ENCODE measurements at regions not wholly inside any gene's neighbourhood (a gene's known extent, or its start where the extent isn't known, plus 50 kb on each side); places are given as distances from the start of the nearest gene placed in this dataset.
A peak's percentile ranks its signal among the peaks of the same experiment; 100 is the strongest.

DNA sequence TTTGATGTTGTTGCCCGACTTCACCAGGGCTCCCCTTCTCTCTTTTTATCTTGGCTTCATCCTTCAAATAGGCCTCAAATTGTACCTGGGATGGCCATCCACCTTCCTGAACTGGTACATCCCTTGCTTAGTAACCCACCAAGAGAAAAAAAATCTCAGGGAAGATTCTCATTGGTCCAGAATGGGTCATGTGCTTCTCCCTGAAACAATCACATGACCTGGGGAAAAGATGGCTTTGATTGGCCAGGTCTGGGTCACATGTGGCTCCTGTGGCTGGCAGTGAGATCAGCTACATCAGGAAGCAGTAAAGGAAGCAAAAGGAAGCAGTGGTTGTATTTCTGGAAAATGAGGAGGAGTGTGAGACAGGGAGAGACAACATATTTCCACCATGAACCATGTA lies 540.2 kb downstream of the MIAT start:
- no peak for DNase-seq (ENCODE audit: low read depth)

DNA sequence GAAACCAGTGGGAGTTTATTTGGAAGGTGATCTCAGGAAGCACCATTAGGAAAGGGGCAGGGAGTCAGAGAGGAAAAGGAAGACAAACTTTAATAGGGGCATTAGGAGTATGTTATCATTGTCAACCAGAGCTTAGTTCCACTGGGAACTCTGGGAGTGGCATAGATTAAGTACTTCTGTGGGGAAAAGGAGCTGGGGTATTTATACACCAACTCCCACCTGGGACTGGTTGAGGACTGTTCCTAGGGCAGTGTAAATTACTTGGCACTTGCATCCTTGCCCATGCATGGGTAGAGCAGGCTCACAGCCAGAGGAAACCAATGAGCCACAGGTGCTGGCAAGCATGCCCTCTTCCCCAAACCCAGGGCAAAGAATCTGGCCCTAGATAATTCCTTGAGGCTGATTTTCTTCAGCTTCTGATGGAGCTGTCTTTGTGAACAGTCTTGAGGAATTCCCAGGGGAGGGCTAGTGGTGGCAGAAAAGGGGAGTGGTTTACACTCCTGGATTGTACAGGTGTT lies 541.2 kb downstream of the MIAT start:
- DNase-seq (ENCODE audit: low read depth) = no peak

DNA sequence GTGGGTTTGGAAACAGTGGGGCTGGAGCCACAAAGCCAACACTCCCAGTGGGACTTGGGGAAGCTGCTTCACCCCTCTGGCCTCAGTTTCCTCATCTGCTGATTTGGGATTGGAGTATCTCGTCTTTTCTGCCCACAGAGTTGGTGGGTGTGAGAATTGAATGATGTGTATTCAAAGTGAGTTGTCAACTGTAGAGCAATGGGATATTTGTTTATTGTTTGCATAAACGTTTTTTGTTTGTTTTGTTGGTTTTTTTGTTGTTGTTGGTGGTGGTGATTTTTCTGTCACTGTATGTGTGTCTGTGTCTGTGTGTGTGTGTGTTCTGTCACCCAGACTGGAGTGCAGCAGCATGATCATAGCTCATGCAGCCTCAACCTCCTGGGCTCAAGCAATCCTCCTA lies 542.0 kb downstream of the MIAT start:
- no peak for DNase-seq (ENCODE audit: low read depth)

DNA sequence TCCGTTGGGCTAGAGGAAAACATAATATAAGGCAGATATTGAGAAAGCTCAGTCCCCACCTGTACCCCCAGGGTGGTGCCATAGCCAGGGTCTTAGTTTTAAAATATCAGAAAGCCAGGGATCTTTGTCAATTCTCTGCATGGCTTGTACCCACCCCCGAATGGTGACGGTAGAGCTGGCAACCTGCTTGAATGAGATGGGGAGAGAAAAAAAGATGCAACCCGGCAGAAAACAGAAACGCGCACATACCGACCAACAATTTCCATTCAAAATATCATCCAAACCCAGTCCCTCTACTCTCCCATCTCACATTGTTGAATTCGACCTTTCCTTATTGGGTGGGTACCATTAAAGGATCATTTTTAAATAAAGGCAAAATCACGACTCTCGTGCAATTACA lies 543.9 kb downstream of the MIAT start:
- no peak for DNase-seq (ENCODE audit: low read depth)

DNA sequence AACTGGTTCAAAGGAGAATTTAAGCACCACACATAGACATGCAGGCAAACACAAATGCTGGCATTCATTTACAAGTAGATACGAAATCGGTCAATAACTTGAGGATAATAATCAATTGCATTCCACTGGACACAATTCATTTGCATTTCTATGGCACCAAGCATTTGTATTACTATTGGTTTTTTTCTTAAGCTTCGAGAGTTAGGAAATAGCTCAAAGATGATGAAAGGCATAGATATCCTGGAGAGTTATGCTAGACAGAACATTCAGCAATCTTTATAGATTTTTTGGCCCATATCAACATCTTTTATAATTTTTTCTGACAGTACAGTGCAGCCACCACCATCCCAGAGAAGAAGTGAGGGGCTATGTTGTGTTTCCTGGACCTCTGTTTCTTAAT lies 544.4 kb downstream of the MIAT start:
- DNase-seq (ENCODE audit: low read depth) = no peak

DNA sequence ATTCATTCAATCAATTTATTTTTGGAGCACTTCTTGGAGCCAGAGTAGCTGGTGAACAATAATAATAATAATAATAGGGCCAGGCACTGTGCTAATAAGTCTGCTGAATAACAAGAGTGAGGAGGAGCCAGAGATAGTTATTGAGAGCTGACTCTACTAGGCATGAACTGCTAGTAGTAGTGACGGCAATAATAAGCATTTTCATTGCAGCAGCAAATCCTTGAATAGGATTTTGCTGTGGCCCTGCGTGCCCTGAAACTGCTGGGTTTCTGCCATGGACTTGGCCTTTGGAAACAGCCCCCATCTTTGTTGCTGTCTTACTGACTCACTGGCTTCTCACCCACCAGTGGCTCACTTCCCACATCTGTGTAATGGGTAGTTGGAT lies 545.9 kb downstream of the MIAT start:
- DNase-seq (ENCODE audit: low read depth) = no peak

DNA sequence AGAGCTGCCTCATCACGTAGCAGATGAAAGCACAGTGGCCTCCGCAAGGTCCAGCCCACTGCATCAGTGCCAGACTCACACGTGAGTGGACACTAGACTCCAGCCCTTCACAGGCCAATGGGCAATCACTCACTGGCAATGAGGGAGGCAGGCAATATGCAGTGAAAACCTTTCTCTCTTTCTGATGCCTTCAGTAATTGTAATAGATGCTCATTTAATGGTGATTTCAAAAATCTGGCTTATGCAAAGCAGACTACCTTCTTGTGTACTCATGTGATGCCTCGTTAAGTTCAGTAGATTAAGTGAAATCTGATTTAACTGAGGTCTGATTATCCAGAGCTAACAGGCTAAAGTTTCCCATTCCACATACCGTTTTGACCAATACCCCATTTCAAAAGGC lies 546.9 kb downstream of the MIAT start:
- no peak for DNase-seq (ENCODE audit: low read depth)

DNA sequence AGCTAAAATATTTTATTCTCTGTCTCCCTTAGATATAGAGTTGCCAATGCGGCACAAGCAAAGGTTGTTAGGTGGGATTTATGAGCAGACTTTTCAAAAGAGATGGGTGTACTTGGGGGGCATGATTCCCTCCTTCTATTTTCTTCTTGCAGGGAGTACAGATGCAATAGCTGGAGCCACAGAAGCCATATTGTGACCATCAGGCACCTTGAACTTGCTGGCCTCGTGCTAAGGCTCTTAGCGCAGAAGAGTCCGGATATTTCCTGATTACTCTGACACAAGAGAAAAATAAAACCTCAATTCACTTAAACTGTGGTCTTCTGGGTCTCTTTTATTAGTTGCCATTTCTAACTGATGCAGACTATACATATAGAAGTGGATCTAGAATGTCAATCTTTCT lies 547.4 kb downstream of the MIAT start:
- no peak for DNase-seq (ENCODE audit: low read depth)

DNA sequence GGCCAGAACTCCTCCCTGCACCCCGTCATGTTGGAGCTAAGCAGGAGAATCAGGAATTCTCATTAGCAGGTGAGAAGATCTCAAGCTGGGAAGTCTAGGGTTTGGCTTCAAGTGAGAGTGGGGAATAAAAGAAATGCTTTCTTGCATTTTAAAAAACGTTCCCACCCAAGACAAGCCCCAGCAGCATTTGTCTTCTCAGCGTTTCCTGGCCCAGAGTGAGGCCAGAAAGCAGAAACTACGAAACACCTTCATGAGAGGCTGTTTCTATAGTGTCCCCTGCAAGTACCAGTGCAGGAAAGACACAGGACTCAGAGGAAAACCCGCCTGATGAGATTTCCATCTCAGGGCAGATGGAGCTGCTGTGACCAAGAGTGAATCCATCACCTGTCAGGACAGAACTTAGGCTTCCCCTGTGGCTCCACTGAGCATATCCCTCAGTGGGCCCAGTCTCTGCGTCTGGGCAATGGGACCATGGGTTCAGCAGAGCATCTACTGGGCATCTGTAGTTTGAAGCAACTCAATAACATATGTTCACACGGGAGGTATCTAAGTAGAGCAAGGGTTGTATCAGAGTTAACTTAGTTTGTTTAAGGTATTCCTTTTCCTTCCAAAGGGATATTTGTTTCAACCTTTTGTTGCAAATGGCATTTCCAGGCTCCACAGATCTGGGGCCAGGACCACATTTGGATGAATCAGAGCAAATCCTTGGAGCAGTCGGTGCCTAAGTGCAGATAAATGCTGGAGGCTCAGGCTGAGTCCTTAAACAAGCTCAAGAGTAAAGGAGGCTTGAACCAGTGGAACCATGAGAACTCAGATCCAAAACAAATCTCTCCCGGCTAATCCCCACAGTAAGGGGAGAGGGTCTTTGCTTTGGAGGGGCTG lies 548.3 kb downstream of the MIAT start:
- DNase-seq (ENCODE audit: low read depth) = no peak

DNA sequence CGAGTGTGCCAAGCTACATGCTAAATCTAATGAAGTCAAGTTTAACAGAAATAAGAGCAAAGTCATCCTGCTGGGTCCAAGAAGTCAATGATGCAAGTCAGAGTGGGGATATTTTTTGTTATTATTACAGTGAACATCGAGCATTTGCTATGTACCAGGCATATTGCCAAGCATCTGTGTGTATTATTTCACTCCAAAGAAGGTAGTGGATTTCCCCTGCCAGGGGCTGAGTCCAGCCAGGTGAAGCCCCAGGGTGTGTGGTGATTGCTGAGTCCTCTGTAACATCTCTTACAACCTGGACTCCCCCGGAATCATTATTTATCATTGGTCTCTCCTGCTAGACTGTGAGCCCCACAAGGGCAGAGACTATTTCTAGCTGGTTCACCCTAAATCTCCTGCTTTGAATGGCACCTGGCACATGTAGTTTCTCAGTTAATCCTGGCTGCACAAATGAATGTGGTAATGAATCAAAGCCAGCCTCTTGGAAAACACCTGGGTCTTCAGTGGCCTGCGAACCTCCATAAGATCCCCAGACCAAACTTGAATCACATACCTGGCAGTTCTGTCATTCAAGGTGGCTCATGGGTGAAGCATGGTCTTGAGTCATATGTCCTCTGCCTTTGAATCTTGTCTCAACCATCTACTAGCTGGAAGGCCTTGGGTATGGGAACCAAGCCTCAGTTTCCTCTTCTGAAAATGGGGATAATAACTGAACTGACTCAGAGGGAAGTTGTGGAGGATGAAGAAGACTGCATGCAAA lies 549.2 kb downstream of the MIAT start:
- peak; percentile 20 for DNase-seq (ENCODE audit: low read depth)

DNA sequence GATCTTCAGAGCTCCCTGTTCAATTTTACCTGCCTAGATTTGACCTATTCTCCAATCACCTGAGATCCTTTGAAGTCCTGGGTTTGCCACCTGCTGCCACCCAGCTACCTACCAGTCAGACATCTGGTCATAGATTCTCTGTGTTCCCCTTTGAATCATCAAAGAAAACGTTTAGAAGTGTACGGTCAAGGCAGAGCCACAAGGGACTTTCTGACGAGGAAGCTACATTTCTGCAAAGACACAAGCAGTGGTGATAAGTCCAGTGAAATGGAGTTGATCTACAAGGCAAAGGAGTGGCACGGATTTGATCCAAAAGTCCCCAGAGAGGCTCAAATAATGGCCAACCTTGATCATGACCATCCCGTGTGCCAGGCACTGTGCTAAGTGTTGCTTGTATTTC lies 549.9 kb downstream of the MIAT start:
- no peak for DNase-seq (ENCODE audit: low read depth)

DNA sequence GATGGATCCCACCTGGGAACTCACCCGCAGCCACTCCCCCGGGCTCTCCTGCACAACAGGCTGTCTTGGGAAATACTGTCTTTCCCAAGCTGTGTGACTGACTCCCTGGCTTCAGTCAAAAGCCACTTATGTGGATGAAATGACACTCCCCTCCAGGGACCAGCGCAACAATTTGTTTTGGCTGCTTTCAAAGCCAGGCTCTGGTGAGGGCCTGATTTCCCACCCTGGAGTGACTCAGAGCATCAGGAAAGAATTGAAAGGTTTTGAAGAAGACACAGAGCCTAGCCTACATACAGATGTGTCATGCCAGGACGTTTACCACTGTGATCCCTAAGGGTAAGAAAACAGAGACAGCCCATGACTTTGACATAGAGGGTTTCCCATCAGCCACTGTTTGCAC lies 550.5 kb downstream of the MIAT start:
- DNase-seq (ENCODE audit: low read depth) = peak; percentile 69

DNA sequence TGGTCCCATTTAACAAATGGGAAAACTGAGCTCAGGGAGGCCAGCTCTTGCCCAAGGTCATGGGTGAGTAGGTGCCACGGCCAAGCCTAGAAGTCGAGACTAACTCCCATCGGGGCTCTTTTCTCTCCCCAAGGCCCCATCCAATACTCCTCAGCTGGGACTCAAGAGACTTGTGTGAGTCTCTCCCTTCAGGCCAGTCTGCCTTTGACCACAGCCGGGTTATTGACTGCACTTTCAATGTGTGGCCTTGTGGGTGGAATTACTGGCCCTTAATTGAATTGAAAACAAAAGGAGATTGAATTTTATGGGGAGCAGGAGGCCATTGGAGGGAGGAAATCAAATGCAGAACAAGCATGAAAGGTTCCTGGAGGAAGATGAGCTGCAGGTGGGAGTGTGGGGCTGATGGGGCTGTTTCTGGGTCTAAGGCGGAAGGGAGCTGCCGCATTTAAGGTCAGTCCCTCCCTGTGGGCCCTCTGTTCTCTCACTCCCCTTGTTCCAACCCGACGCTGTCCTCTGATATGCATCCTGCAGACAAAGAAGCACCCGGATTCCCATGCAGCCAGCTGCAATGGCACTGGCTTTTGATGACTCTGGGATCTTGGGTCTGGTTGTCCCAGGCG lies 552.8 kb downstream of the MIAT start:
- no peak for DNase-seq (ENCODE audit: low read depth)

DNA sequence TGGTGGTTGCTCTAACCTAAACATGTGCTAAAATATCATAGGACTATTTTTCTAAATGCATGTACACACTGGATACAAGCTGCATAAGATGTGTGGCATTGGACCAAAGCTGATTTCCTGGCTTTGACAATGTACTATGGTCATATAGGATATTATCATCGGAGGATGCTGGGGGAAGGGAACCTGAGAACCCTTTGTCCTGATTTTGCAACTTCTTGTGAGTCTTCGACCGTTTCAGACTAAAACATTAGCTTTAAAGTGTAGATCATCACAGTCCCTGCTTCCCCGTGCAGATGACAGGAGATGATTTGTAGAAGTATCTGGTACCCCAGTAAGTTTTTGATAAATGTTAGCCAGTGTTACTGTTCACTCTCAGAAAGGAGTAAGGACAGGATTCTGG lies 554.7 kb downstream of the MIAT start:
- DNase-seq (ENCODE audit: low read depth) = no peak

DNA sequence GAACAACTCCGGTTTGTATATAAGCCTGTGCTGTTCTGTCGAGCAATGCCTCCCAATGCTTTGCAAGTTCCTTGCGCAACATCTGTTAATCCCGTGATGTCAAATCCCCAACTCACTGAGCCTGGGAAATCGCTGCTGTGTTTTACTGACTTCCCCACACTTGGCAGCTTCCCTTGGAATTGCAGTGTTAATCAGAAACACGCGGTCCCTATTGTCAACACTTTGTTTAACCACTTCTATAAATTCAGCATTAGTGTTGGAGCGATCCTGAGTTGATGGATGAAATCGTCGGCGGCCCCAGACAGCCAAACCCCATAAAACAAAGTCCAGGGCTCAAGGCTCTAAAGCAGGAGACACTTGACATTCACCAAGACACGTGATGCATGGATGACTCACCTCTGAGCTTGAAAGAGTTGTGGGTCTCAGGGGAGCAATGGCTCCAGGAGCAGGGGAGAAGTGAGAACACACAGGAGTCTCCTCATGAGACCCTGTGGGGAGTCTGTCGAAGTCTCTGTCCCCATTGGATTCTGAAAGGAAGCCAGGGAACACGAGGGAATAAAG lies 555.3 kb downstream of the MIAT start:
- DNase-seq (ENCODE audit: low read depth) = peak; percentile 94

DNA sequence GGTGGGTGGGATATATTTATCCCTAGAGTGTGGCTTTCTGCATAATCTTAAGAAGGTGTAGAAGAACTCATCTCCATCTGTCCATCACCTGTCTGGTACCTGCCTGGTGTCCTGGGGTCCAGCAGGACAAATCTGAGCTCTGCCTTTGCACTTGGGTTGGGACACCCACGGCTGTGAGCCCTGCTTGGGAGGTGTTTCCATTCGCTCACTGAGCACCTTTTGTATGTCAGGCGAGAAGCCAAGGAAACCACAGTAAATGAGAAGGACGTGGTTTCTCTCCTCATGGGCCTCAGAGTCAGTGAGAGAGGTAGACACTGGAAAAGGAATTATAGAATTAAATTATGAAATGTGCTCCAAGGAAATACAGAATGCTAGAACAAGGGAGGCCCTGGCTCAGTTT lies 555.9 kb downstream of the MIAT start:
- no peak for DNase-seq (ENCODE audit: low read depth)

DNA sequence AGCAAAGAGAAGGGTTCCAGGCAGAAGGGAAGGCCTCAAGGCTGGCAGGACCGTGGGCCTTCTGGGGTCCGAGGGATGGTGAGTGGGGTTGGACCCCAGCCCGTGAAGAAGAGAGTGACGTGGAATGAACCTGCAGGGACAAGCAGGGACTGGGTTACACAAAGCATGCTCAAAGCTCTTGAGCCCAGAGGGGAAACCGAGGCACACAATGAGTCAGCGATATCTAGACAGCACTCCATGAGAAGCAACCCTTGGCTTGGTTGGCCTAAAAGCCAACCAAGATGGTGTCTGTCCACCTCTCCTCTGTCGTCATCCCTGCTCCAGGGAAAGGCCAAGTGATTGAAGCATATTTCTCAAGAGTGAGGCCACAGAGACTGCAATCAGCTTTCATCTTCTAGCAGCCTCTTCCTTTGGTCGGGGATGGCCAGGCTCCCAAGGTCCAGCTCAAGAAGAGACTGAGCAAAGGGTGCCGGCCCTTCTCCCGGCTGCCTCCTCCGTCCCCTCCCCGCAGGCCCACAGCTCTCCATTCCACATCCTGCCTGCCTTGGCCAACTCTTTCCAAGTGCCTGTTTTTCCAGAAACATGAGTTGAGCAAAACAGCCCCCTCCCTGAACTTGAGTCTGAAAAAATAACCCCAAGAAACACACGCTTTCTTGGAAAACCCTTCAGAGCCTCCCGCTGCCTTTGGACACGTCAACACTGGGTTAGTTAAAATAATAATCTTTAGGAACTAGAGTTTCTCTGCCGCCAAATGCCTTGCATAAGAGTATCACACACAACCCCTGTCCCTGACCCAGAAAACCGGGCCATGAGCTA lies 556.6 kb downstream of the MIAT start:
- no peak for DNase-seq (ENCODE audit: low read depth)

DNA sequence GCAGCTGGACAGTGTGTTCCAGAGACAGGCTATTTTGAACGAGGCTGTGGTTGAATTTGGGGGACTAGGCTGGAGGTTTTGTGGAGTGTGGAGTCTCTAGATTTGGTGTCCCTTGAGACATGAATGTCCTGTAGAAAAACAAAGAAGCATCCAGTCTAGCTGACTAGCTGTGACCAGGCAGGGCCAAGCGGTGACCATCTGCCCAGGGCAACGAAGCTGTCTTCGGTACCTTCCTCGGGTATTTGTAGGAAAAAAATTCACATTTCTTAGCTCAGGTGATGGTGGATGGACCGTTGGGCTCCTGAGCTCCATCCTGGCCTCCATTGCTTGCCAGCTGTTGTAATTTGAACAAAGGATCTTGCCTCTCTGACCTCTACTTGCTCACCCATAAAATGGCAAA lies 557.3 kb downstream of the MIAT start:
- DNase-seq (ENCODE audit: low read depth) = no peak

DNA sequence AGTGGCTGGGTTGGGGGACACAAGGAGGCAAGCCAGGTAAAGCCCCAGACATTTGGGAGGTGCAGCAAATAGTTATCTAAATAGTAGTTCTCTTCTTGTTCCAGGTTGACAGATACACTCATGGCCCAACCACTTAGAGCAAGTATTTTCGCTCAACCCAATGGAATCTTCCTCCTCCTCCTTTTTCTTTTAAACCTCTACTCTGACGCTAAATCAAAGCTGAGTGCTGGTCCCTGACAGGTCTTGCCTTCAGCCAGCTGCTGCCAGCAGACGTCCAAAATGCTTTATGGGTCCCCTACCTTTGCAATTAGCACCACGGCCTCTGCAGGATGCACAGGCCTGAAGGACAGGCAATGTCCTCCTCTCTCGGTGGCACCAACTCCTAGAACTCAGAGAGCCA lies 558.5 kb downstream of the MIAT start:
- DNase-seq (ENCODE audit: low read depth) = no peak

DNA sequence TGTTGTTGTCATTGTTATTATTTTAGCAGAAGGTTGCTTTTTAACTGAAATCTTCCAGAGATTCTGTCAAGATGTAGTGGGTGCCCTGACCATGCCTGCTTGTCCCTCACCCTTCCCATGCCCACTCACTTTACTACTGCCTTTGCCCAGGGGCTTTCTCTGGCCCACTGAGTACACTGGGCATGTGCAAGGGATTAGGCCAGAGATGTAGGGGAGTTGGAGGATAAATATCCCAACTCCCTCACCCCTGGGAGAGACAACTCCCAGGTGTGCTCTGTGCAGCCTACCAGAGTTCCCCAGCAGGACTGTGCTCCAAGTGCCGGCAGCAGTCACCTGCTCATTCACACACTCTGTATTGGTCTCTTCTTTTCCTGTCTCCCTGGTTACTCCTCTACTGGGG lies 559.1 kb downstream of the MIAT start:
- DNase-seq (ENCODE audit: low read depth) = no peak

DNA sequence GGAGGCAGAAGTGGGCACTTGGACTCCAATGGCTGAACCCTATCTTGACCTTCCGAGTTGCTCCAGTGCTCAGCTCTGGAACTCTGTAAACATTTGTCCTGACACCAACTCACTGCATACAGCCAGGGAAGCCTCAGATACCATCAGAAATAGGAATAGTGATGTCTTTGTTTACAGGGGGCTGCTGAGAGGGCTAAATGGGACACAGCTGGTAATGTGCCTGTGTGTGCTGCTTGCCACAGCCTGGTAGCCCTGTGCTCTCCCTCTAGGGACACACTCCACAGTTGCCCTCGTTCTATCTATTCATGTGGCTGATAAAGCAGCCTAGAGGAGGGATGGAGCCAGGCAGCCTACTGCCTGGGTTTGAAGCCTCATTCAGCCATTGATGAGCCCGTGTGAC lies 559.8 kb downstream of the MIAT start:
- no peak for DNase-seq (ENCODE audit: low read depth)

All from LHCN-M2 (cell line).